Testis (tissue), 2 donors: ENCODE measurements at regions not wholly inside any gene's neighbourhood (a gene's known extent, or its start where the extent isn't known, plus 50 kb on each side); places are given as distances from the start of the nearest gene placed in this dataset.

Source experiments
- DNase-seq: peaks from one replicate; pipeline ENCODE4 v3.0.0-alpha.2; 2019
- H3K27ac ChIP-seq, 2 donors: fragments of 200-600 bp; sonication (generic); one replicate each; pipeline ENCODE4 v1.5.1; 2019
- H3K27me3 ChIP-seq: fragments of 200-600 bp; sonication (generic); one replicate; pipeline ENCODE4 v1.5.1; 2019
- H3K36me3 ChIP-seq: fragments of 200-600 bp; sonication (generic); one replicate; pipeline ENCODE4 v1.5.1; 2017; ENCODE audit warnings: low read depth; ENCODE audit errors: missing control alignments
- H3K4me1 ChIP-seq: fragments of 200-600 bp; sonication (generic); one replicate; pipeline ENCODE4 v1.5.1; 2019
- H3K4me3 ChIP-seq, 2 donors: fragments of 200-600 bp; sonication (generic); one replicate each; pipeline ENCODE4 v1.5.1; 2017 to 2019
- H3K9me3 ChIP-seq: fragments of 200-600 bp; sonication (generic); one replicate; pipeline ENCODE4 v1.5.1; 2017
- CTCF ChIP-seq, 3 experiments: fragments of 450-650 bp in 2 of 3; fragments of 200-600 bp in 1 of 3; sonication (generic) in 1 of 3; IDR thresholded peaks; one replicate each; pipeline ENCODE4 v1.5.1; 2016 to 2019; ENCODE audit warnings: antibody characterized with exemption in 3 of 3, mild to moderate bottlenecking in 2 of 3, moderate library complexity in 1 of 3
- POLR2A ChIP-seq: fragments of 450-650 bp; IDR thresholded peaks from one replicate; pipeline ENCODE4 v1.6.1; 2017; ENCODE audit warnings: antibody characterized with exemption, mild to moderate bottlenecking, moderate library complexity
- WGBS, 2 donors: methylation state at CpG; one replicate each; pipeline ENCODE4 v1.1.5; 2018; 5-methylcytosine and 5-hydroxymethylcytosine counted together
- intact Hi-C: fragments of 100-400 bp; cut with DNase I; formaldehyde crosslinking; loops from one replicate; pipeline ENCODE4 v1.15.1; 2023; ENCODE audit warnings: low total_unique reads

GRCh38 chr11:46223252-46223513 lies 54.3 kb upstream of the CREB3L1 start:
- no peaks in the 10 kb centered on the region for H3K27me3 ChIP-seq
- H3K27ac ChIP-seq, result no peak overlapping the region
- no peaks in the 10 kb centered on the region for H3K9me3 ChIP-seq
- no peak overlapping the region for H3K4me3 ChIP-seq
- no peak for DNase-seq
- H3K4me1 ChIP-seq, result peaks cover 6% of the 10 kb centered on the region
- intact Hi-C loops, result no loop called here
- 82 to 92% methylated on average over 4 of the region's 4 CpGs for WGBS, 2 donors
- no peaks in the 10 kb centered on the region for H3K36me3 ChIP-seq
- no peak for TF ChIP-seq POLR2A
- TF ChIP-seq CTCF (IDR thresholded peaks at IDR 0.05), result no peak

GRCh38 chr11:46222490-46223251 lies 54.8 kb upstream of the CREB3L1 start:
- Histone ChIP-seq H3K36me3 (no peaks in the 10 kb centered on the region), H3K4me3 (no peak overlapping the region), H3K27me3 (no peaks in the 10 kb centered on the region), H3K4me1 (peaks cover 6% of the 10 kb centered on the region), H3K9me3 (no peaks in the 10 kb centered on the region), H3K27ac (peak overlapping the region in 1 of 2 donors; percentile 26)
- TF ChIP-seq CTCF (IDR thresholded peaks at IDR 0.05) (no peak), POLR2A (no peak)
- intact Hi-C loops, result no loop called here
- peak; percentile 46 for DNase-seq
- 57 to 60% methylated on average over 5 of the region's 5 CpGs for WGBS, 2 donors

GRCh38 chr11:46220313-46220712 lies 57.1 kb upstream of the CREB3L1 start:
- intact Hi-C loops, result no loop called here
- Histone ChIP-seq H3K4me3 (peak overlapping the region; percentile 29 to 34), H3K27me3 (no peaks in the 10 kb centered on the region), H3K9me3 (no peaks in the 10 kb centered on the region), H3K36me3 (no peaks in the 10 kb centered on the region), H3K27ac (peak overlapping the region in 1 of 2 donors; percentile 30), H3K4me1 (peaks cover 6% of the 10 kb centered on the region)
- TF ChIP-seq POLR2A (no peak), CTCF (IDR thresholded peaks at IDR 0.05) (no peak)
- no peak for DNase-seq
- WGBS, 2 donors, result 58 to 72% methylated on average over 3 of the region's 3 CpGs

GRCh38 chr11:46216765-46217089 lies 60.7 kb upstream of the CREB3L1 start:
- Histone ChIP-seq H3K4me1 (no peaks in the 10 kb centered on the region), H3K27me3 (no peaks in the 10 kb centered on the region), H3K27ac (no peak overlapping the region), H3K9me3 (no peaks in the 10 kb centered on the region), H3K4me3 (no peak overlapping the region), H3K36me3 (no peaks in the 10 kb centered on the region)
- 82 to 84% methylated on average over 6 of the region's 6 CpGs for WGBS, 2 donors
- intact Hi-C loops, result loop anchor here (10.0 kb wide), 1 partner anchor 82 kb away; no protein-coding TSS in a partner anchor
- DNase-seq, result no peak
- no peak for TF ChIP-seq POLR2A
- TF ChIP-seq CTCF (IDR thresholded peaks at IDR 0.05), result no peak
